Liver (tissue), 8 donors: ENCODE measurements at regions not wholly inside any gene's neighbourhood (a gene's known extent, or its start where the extent isn't known, plus 50 kb on each side); places are given as distances from the start of the nearest gene placed in this dataset.

ENCODE experiments used
- DNase-seq: peaks from one replicate; pipeline ENCODE4 v3.0.0-alpha.2; 2017; ENCODE audit warnings: low spot score
- H3K27ac ChIP-seq, 2 donors: one replicate each; pipeline ENCODE4 v1.7.0; 2013; ENCODE audit warnings: inconsistent platforms in 2 of 2, low read length in 2 of 2, control low read depth in 1 of 2, low read depth in 1 of 2, mild to moderate bottlenecking in 1 of 2
- H3K27me3 ChIP-seq, 4 donors: one replicate each; pipeline versions ENCODE4 v1.6.1 to v1.7.0; 2013; ENCODE audit warnings: low read length in 3 of 4, inconsistent platforms in 1 of 4, mild to moderate bottlenecking in 1 of 4, moderate library complexity in 1 of 4; ENCODE audit not compliant: control insufficient read depth in 4 of 4, insufficient read depth in 4 of 4
- H3K36me3 ChIP-seq, 4 donors: one replicate each; pipeline versions ENCODE4 v1.6.1 to v1.7.0; 2013; ENCODE audit warnings: low read length in 3 of 4, mild to moderate bottlenecking in 3 of 4, low read depth in 1 of 4, moderate library complexity in 1 of 4; ENCODE audit not compliant: control insufficient read depth in 4 of 4, insufficient read depth in 3 of 4
- H3K4me1 ChIP-seq, 4 donors: one replicate each; pipeline versions ENCODE4 v1.6.1 to v1.7.0; 2013; ENCODE audit warnings: low read length in 3 of 4, mild to moderate bottlenecking in 3 of 4, moderate library complexity in 1 of 4; ENCODE audit not compliant: control insufficient read depth in 4 of 4, insufficient read depth in 4 of 4
- H3K4me3 ChIP-seq, 3 donors: one replicate each; pipeline versions ENCODE4 v1.6.1 to v1.7.0; 2013; ENCODE audit warnings: low read length in 3 of 3, control low read depth in 1 of 3, low read depth in 1 of 3, mild to moderate bottlenecking in 1 of 3
- H3K9ac ChIP-seq, 2 donors: one replicate each; pipeline ENCODE4 v1.7.0; 2013; ENCODE audit warnings: low read length in 2 of 2, mild to moderate bottlenecking in 2 of 2, moderate library complexity in 2 of 2, control low read depth in 1 of 2, low read depth in 1 of 2
- H3K9me3 ChIP-seq, 4 donors: one replicate each; pipeline versions ENCODE4 v1.6.1 to v1.7.0; 2013; ENCODE audit warnings: low read length in 3 of 4; ENCODE audit not compliant: control insufficient read depth in 4 of 4
- EGR1 ChIP-seq, 2 donors: IDR thresholded peaks; 2 replicates each; pipeline ENCODE4 v1.6.1; 2016 to 2018; ENCODE audit warnings: antibody characterized with exemption in 2 of 2, low read depth in 2 of 2
- FOXA1 ChIP-seq: IDR thresholded peaks from 2 replicates; pipeline ENCODE4 v1.6.1; 2016; ENCODE audit warnings: antibody characterized with exemption
- FOXA2 ChIP-seq: IDR thresholded peaks from 2 replicates; pipeline ENCODE4 v1.6.1; 2016; ENCODE audit warnings: antibody characterized with exemption
- HNF4A ChIP-seq, 2 donors: conservative IDR thresholded peaks; 2 replicates each; pipeline ENCODE4 v1.6.1; 2016; ENCODE audit warnings: antibody characterized with exemption in 2 of 2, mild to moderate bottlenecking in 2 of 2
- HNF4G ChIP-seq: IDR thresholded peaks from 2 replicates; pipeline ENCODE4 v1.6.1; 2016; ENCODE audit warnings: antibody characterized with exemption
- JUND ChIP-seq, 2 donors: IDR thresholded peaks; 2 replicates each; pipeline ENCODE4 v1.6.1; 2016; ENCODE audit warnings: antibody characterized with exemption in 2 of 2
- NR2F2 ChIP-seq: IDR thresholded peaks from 2 replicates; pipeline ENCODE4 v1.6.1; 2016; ENCODE audit warnings: antibody characterized with exemption
- RAD21 ChIP-seq, 2 donors: IDR thresholded peaks; 2 replicates each; pipeline ENCODE4 v1.6.1; 2016; ENCODE audit warnings: antibody characterized with exemption in 2 of 2, mild to moderate bottlenecking in 2 of 2
- RXRA ChIP-seq, 2 donors: IDR thresholded peaks; 2 replicates each; pipeline ENCODE4 v1.6.1; 2017 to 2018; ENCODE audit warnings: antibody characterized with exemption in 2 of 2, mild to moderate bottlenecking in 1 of 2
- SP1 ChIP-seq: IDR thresholded peaks from 2 replicates; pipeline ENCODE4 v1.6.1; 2018; ENCODE audit warnings: antibody characterized with exemption, mild to moderate bottlenecking
- TAF1 ChIP-seq: conservative IDR thresholded peaks from 2 replicates; pipeline ENCODE4 v1.6.1; 2016; ENCODE audit warnings: antibody characterized with exemption, mild to moderate bottlenecking
- YY1 ChIP-seq: IDR thresholded peaks from 2 replicates; pipeline ENCODE4 v1.6.1; 2016; ENCODE audit warnings: antibody characterized with exemption, mild to moderate bottlenecking
- WGBS: extraction: QIAGEN DNeasy Blood & Tissue Kit; methylation state at CpG from one replicate; pipeline ENCODE4 v1.1.7; 2013; 5-methylcytosine and 5-hydroxymethylcytosine counted together
- TF ChIP-seq, protein P1 (sequence below): IDR thresholded peaks from 2 replicates; pipeline ENCODE4 v1.6.1; 2016; ENCODE audit warnings: antibody characterized with exemption, mild to moderate bottlenecking
- TF ChIP-seq, protein P2 (sequence below): IDR thresholded peaks from 2 replicates; pipeline ENCODE4 v1.6.1; 2016; ENCODE audit warnings: antibody characterized with exemption
- TF ChIP-seq, protein P3 (sequence below): fragments of 150-350 bp; IDR thresholded peaks from 2 replicates; pipeline ENCODE4 v1.5.1; 2017; ENCODE audit warnings: improper control_type of control experiment, low read depth, low read length; ENCODE audit not compliant: missing input control
- TF ChIP-seq, protein P4 (sequence below): IDR thresholded peaks from 2 replicates; pipeline ENCODE4 v1.6.1; 2016; ENCODE audit warnings: antibody characterized with exemption
- donor health status: healthy.
- donor health status: healthy.
- donor health status: healthy.
- donor health status: healthy.
- donor health status: healthy.

DNA sequence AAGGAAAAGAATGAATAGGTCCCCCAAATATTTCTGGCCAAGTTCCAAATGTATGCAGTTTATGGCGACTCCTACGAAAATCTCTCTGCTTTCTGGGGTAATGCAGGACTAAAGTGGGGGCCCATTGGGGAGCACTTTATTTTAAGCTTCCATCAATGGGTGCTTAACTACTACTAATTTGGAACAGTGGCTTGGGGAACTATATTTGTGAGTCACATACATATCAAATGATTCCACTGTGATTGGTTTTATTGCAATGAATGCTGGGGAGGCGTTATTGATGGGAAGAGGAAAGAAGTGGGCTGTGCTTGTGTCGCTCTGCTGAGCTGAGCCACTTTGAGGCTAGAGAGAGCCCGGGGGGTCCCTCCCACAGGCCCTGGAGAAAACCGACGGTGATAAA lies 560.4 kb upstream of the SALL3 start:
- H3K9ac ChIP-seq, result no peak overlapping the region
- no peaks in the 10 kb centered on the region for H3K27me3 ChIP-seq
- WGBS, result 72% methylated on average over 7 of the region's 7 CpGs
- no peaks in the 10 kb centered on the region for H3K4me1 ChIP-seq
- no peak overlapping the region for H3K27ac ChIP-seq
- no peak overlapping the region for H3K4me3 ChIP-seq
- DNase-seq, result no peak
- H3K9me3 ChIP-seq, result no peaks in the 10 kb centered on the region
- no peak for TF ChIP-seq FOXA1
- TF ChIP-seq, protein P1, sequence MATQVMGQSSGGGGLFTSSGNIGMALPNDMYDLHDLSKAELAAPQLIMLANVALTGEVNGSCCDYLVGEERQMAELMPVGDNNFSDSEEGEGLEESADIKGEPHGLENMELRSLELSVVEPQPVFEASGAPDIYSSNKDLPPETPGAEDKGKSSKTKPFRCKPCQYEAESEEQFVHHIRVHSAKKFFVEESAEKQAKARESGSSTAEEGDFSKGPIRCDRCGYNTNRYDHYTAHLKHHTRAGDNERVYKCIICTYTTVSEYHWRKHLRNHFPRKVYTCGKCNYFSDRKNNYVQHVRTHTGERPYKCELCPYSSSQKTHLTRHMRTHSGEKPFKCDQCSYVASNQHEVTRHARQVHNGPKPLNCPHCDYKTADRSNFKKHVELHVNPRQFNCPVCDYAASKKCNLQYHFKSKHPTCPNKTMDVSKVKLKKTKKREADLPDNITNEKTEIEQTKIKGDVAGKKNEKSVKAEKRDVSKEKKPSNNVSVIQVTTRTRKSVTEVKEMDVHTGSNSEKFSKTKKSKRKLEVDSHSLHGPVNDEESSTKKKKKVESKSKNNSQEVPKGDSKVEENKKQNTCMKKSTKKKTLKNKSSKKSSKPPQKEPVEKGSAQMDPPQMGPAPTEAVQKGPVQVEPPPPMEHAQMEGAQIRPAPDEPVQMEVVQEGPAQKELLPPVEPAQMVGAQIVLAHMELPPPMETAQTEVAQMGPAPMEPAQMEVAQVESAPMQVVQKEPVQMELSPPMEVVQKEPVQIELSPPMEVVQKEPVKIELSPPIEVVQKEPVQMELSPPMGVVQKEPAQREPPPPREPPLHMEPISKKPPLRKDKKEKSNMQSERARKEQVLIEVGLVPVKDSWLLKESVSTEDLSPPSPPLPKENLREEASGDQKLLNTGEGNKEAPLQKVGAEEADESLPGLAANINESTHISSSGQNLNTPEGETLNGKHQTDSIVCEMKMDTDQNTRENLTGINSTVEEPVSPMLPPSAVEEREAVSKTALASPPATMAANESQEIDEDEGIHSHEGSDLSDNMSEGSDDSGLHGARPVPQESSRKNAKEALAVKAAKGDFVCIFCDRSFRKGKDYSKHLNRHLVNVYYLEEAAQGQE, result no peak
- TF ChIP-seq, protein P2, sequence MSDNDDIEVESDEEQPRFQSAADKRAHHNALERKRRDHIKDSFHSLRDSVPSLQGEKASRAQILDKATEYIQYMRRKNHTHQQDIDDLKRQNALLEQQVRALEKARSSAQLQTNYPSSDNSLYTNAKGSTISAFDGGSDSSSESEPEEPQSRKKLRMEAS, result no peak
- no peak for TF ChIP-seq EGR1 (IDR thresholded peaks at IDR 0.05; ENCODE audit: low read depth in 2 of 2)
- no peak for TF ChIP-seq NR2F2
- no peaks in the 10 kb centered on the region for H3K36me3 ChIP-seq

DNA sequence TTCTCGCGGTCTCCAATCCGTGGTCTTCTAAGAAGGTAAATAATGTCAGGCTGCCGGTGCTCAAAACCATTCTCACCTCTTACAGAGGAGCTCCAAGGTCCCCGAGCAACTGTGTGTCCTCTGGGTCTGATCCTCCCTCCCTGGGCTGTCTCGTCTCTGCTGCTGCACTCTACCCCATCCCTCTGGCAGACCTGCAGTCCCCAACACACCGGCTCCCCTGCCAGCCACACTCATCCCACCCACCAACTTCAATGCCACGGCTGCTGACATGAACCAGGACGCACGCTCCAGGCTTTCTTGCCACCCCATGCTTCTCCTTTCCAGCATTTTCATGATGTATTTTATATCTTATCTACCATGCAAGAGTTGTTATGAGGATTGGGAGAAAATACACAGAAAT lies 559.5 kb upstream of the SALL3 start:
- H3K9ac ChIP-seq, result no peak overlapping the region
- TF ChIP-seq EGR1 (IDR thresholded peaks at IDR 0.05; ENCODE audit: low read depth in 2 of 2), result no peak
- TF ChIP-seq FOXA1, result no peak
- no peak for TF ChIP-seq RXRA (IDR thresholded peaks at IDR 0.05)
- no peak for TF ChIP-seq HNF4G
- no peak for TF ChIP-seq NR2F2
- TF ChIP-seq, protein P2, result no peak
- TF ChIP-seq, protein P3, sequence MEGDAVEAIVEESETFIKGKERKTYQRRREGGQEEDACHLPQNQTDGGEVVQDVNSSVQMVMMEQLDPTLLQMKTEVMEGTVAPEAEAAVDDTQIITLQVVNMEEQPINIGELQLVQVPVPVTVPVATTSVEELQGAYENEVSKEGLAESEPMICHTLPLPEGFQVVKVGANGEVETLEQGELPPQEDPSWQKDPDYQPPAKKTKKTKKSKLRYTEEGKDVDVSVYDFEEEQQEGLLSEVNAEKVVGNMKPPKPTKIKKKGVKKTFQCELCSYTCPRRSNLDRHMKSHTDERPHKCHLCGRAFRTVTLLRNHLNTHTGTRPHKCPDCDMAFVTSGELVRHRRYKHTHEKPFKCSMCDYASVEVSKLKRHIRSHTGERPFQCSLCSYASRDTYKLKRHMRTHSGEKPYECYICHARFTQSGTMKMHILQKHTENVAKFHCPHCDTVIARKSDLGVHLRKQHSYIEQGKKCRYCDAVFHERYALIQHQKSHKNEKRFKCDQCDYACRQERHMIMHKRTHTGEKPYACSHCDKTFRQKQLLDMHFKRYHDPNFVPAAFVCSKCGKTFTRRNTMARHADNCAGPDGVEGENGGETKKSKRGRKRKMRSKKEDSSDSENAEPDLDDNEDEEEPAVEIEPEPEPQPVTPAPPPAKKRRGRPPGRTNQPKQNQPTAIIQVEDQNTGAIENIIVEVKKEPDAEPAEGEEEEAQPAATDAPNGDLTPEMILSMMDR, result no peak
- no peak for TF ChIP-seq JUND (IDR thresholded peaks at IDR 0.05)
- no peak for TF ChIP-seq TAF1
- no peak for TF ChIP-seq RAD21 (IDR thresholded peaks at IDR 0.05)
- no peak for TF ChIP-seq SP1
- no peak for TF ChIP-seq HNF4A (conservative IDR thresholded peaks at IDR 0.05)
- no peak for TF ChIP-seq FOXA2
- no peak for TF ChIP-seq YY1
- TF ChIP-seq, protein P1, result no peak
- TF ChIP-seq, protein P4, sequence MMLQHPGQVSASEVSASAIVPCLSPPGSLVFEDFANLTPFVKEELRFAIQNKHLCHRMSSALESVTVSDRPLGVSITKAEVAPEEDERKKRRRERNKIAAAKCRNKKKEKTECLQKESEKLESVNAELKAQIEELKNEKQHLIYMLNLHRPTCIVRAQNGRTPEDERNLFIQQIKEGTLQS, result no peak
- H3K27ac ChIP-seq, result no peak overlapping the region
- DNase-seq, result no peak
- peaks cover 0 to 2% (median 0%) of the 10 kb centered on the region in 4 donors for H3K27me3 ChIP-seq
- WGBS, result 78% methylated on average over 10 of the region's 10 CpGs
- no peak overlapping the region for H3K4me3 ChIP-seq
- H3K36me3 ChIP-seq, result no peaks in the 10 kb centered on the region
- H3K9me3 ChIP-seq, result no peaks in the 10 kb centered on the region
- H3K4me1 ChIP-seq, result no peaks in the 10 kb centered on the region
